HepG2 (cell line): ENCODE measurements at regions not wholly inside any gene's neighbourhood (a gene's known extent, or its start where the extent isn't known, plus 50 kb on each side); places are given as distances from the start of the nearest gene placed in this dataset.

ENCODE experiments used
- ATAC-seq: fragments of 200-7000 bp; cut with Tn5 transposase; 3 replicates; pipeline ENCODE4 v1.9.1; 2020; ENCODE audit warnings: mild to moderate bottlenecking, moderate library complexity
- BruUV-seq: library from RNA; stranded (reverse); fragments of 400-500 nt; replicated peaks from 2 replicates; lab custom pipeline; 2021; lab: Mats Ljungman, UMichigan
- CTCF ChIA-PET: fragments of 300-600 bp; formaldehyde crosslinking; extraction: SDS; loops from one replicate; lab custom pipeline; 2021; ENCODE audit warnings: low total read pairs, inconsistent platforms, low intra/inter-chr PET ratio; lab: Yijun Ruan, JAX
- POLR2A ChIA-PET: fragments of 350-600 bp; sonication (Branson Sonifier 250); formaldehyde crosslinking; loops from one replicate; lab custom pipeline; 2020; ENCODE audit warnings: antibody characterized with exemption, inconsistent platforms; lab: Yijun Ruan, JAX
- DNase-seq: peaks from one replicate; pipeline ENCODE4 v3.0.0-alpha.2; 2015; ENCODE audit warnings: low spot score
- FAIRE-seq: peaks from 3 replicates; lab custom pipeline; 2011; peaks lifted over from hg19 to GRCh38; lab: Jason Lieb, UNC
- H2AFZ ChIP-seq: one replicate; pipeline ENCODE4 v1.6.1; 2011; ENCODE audit warnings: low read length, inconsistent platforms
- H3K27ac ChIP-seq: fragments of 300-600 bp; 3 replicates; pipeline ENCODE4 v1.8.0; 2011; ENCODE audit warnings: mixed run types, mild to moderate bottlenecking, mixed read lengths, low read length, inconsistent platforms; ENCODE audit not compliant: insufficient read depth; ENCODE audit errors: extremely low read length
- H3K27me3 ChIP-seq, 2 experiments: fragments of 200-600 bp in 1 of 2; 2 replicates in 1 of 2; 3 replicates in 1 of 2; pipeline versions ENCODE4 v1.6.0 to v1.8.0; 2011; ENCODE audit warnings: low read length in 2 of 2, mild to moderate bottlenecking in 2 of 2, moderate library complexity in 2 of 2, inconsistent platforms in 1 of 2; ENCODE audit not compliant: insufficient read depth in 2 of 2, control insufficient read depth in 1 of 2
- H3K36me3 ChIP-seq, 2 experiments: fragments of 200-600 bp in 1 of 2; replicated peaks in 1 of 2; 2 replicates in 1 of 2; 3 replicates in 1 of 2; pipeline versions ENCODE4 v1.5.1 to v1.8.0; 2011; ENCODE audit warnings: low read length in 2 of 2, inconsistent platforms in 1 of 2; ENCODE audit not compliant: insufficient read depth in 2 of 2, control insufficient read depth in 1 of 2
- H3K4me1 ChIP-seq: 2 replicates; pipeline ENCODE4 v1.5.1; 2012; ENCODE audit warnings: low read length, inconsistent platforms; ENCODE audit not compliant: insufficient read depth
- H3K4me2 ChIP-seq: 2 replicates; pipeline ENCODE4 v1.6.0; 2011; ENCODE audit warnings: low read depth, low read length, inconsistent platforms
- H3K4me3 ChIP-seq, 3 experiments: fragments of 200-600 bp in 1 of 3; sonication (generic), shearing (Covaris generic) in 1 of 3; replicated peaks in 1 of 3; 2 replicates each; pipeline ENCODE4 v1.5.1; 2011 to 2016; ENCODE audit warnings: low read length in 3 of 3, inconsistent platforms in 2 of 3, low read depth in 2 of 3, mild to moderate bottlenecking in 2 of 3, control low read depth in 1 of 3, mixed read lengths in 1 of 3; ENCODE audit not compliant: insufficient read depth in 1 of 3
- H3K79me2 ChIP-seq: one replicate; pipeline ENCODE4 v1.6.1; 2011; ENCODE audit warnings: low read length, inconsistent platforms; ENCODE audit not compliant: insufficient read depth
- H3K9ac ChIP-seq: 2 replicates; pipeline ENCODE4 v1.6.0; 2011; ENCODE audit warnings: mild to moderate bottlenecking, low read depth, low read length, inconsistent platforms; ENCODE audit not compliant: insufficient read depth
- H3K9me3 ChIP-seq: 2 replicates; pipeline ENCODE4 v1.5.1; 2012; ENCODE audit warnings: mild to moderate bottlenecking, low read length
- H4K20me1 ChIP-seq: 2 replicates; pipeline ENCODE4 v1.6.0; 2011; ENCODE audit warnings: inconsistent platforms, mild to moderate bottlenecking, low read length, moderate library complexity; ENCODE audit not compliant: insufficient read depth
- CTCF ChIP-seq: sonication (generic); formaldehyde crosslinking; IDR thresholded peaks from 2 replicates; pipeline ENCODE4 v1.5.0; 2020; ENCODE audit warnings: mild to moderate bottlenecking, missing genetic modification reagents, moderate library complexity
- HNF1A ChIP-seq, 2 experiments: sonication (generic) in 1 of 2; formaldehyde crosslinking in 1 of 2; IDR thresholded peaks; 2 replicates each; pipeline versions ENCODE4 v1.4.0 to v1.6.1; 2016 to 2020; ENCODE audit warnings: borderline replicate concordance in 1 of 2, low read depth in 1 of 2, mild to moderate bottlenecking in 1 of 2, missing genetic modification reagents in 1 of 2
- PAXIP1 ChIP-seq: sonication (generic); formaldehyde crosslinking; conservative IDR thresholded peaks from 2 replicates; pipeline ENCODE4 v1.4.0; 2020; ENCODE audit warnings: mild to moderate bottlenecking, missing genetic modification reagents, moderate library complexity
- PCBP2 ChIP-seq: fragments of 200-400 bp; formaldehyde crosslinking; optimal IDR thresholded peaks from 2 replicates; pipeline ENCODE3; 2018; ENCODE audit warnings: low read length, low read depth; ENCODE audit not compliant: poor library complexity, severe bottlenecking
- PHF5A ChIP-seq: IDR thresholded peaks from one replicate; pipeline ENCODE4 v1.6.1; 2018; ENCODE audit warnings: low read depth, missing genetic modification reagents; ENCODE audit not compliant: unreplicated experiment
- PITX1 ChIP-seq: sonication (generic); formaldehyde crosslinking; IDR thresholded peaks from 2 replicates; pipeline ENCODE4 v1.5.1; 2020; ENCODE audit warnings: mild to moderate bottlenecking, missing genetic modification reagents
- SMC3 ChIP-seq: IDR thresholded peaks from 2 replicates; pipeline ENCODE4 v1.6.1; 2011; ENCODE audit warnings: low read length, improper control_type of control experiment
- SRSF4 ChIP-seq: fragments of 200-400 bp; formaldehyde crosslinking; IDR thresholded peaks from one replicate; pipeline ENCODE4 v1.6.1; 2018; ENCODE audit warnings: mild to moderate bottlenecking, low read depth, low read length, moderate library complexity; ENCODE audit not compliant: poor library complexity, severe bottlenecking
- STAG1 ChIP-seq: sonication (generic); formaldehyde crosslinking; IDR thresholded peaks from 2 replicates; pipeline ENCODE4 v1.4.0; 2020; ENCODE audit warnings: missing genetic modification reagents
- ZNF513 ChIP-seq: sonication (generic); formaldehyde crosslinking; conservative IDR thresholded peaks from 2 replicates; pipeline ENCODE4 v1.5.0; 2020; ENCODE audit warnings: missing genetic modification reagents
- ZNF639 ChIP-seq: conservative IDR thresholded peaks from 2 replicates; pipeline ENCODE4 v1.6.1; 2018; ENCODE audit warnings: missing genetic modification reagents
- WGBS: methylation state at CpG from one replicate; pipeline ENCODE4 v1.1.6; 2017; ENCODE audit warnings: low lambda C conversion rate; 5-methylcytosine and 5-hydroxymethylcytosine counted together
- in situ Hi-C: cut with HindIII; loops from 2 replicates; pipeline ENCODE4 v1.10.0; 2017; ENCODE audit warnings: low pct_unique_long_range_greater_than_20kb; ENCODE audit not compliant: extremely low pct_ligation_motif_present
- intact Hi-C: fragments of 100-400 bp; cut with micrococcal nuclease; formaldehyde crosslinking; loops from one replicate; pipeline ENCODE4 v1.10.0; 2022; ENCODE audit not compliant: unreplicated experiment

- H3K4me3 ChIP-seq: no peak overlapping the region
- H2AFZ ChIP-seq: no peak overlapping the region
- peaks cover 48% of the 10 kb centered on the region for H3K4me1 ChIP-seq
- H3K36me3 ChIP-seq: no peaks in the 10 kb centered on the region
- FAIRE-seq (no peak), DNase-seq (no peak), ATAC-seq (peak; percentile 51; the same call in 2 of the 3 replicates)
- 44% methylated on average over 2 of the region's 2 CpGs for WGBS
- in situ Hi-C loops: no loop called here
- H3K27ac ChIP-seq: no peak overlapping the region
- intact Hi-C loops: loop anchor here (1.0 to 2.0 kb wide), 2 partner anchors 17 to 23 kb away; no protein-coding TSS in a partner anchor
- H3K27me3 ChIP-seq: peaks cover 0 to 4% of the 10 kb centered on the region in 2 experiments; a peak in 1 of 5 replicates
- no peaks in the 10 kb centered on the region for H3K79me2 ChIP-seq
- H3K9me3 ChIP-seq: no peaks in the 10 kb centered on the region
- no TSS peak for BruUV-seq
- no peak overlapping the region for H3K9ac ChIP-seq
- H3K4me2 ChIP-seq: no peak overlapping the region
- POLR2A ChIA-PET: no interaction called here
- H4K20me1 ChIP-seq: no peaks in the 10 kb centered on the region
- CTCF ChIA-PET: interaction anchor here (3.2 kb wide), 1 partner anchor 23 kb away, joined by 33 read pairs; no protein-coding TSS in a partner anchor
- no peak for TF ChIP-seq SRSF4
- no peak for TF ChIP-seq PCBP2
- no peak for TF ChIP-seq PITX1 (CRISPR knock-in tag)
- TF ChIP-seq ZNF639 (CRISPR knock-in tag): no peak
- TF ChIP-seq HNF1A (IDR thresholded peaks at IDR 0.05; ENCODE audit: low read depth): no peak
- TF ChIP-seq HNF1A (CRISPR knock-in tag; IDR thresholded peaks at IDR 0.05; ENCODE audit: borderline replicate concordance): no peak
- TF ChIP-seq PHF5A (CRISPR knock-in tag): no peak
- no peak for TF ChIP-seq PAXIP1 (CRISPR knock-in tag)
- TF ChIP-seq ZNF513 (CRISPR knock-in tag): no peak
- TF ChIP-seq STAG1 (CRISPR knock-in tag): peak; percentile 38; the same call in 1 of the 2 replicates
- TF ChIP-seq SMC3: peak; percentile 46; the same call in 1 of the 2 replicates
- TF ChIP-seq CTCF: peak; percentile 44
Measured at GRCh38 chr3:159781867-159782266, 206.8 kb upstream of the IL12A start.
